NCI-H774 (cell line): ENCODE measurements at regions not wholly inside any gene's neighbourhood (a gene's known extent, or its start where the extent isn't known, plus 50 kb on each side); places are given as distances from the start of the nearest gene placed in this dataset.

Experiments used
- DNase-seq: peaks from one replicate; lab custom pipeline; 2025; lab: John Stamatoyannopoulos, UW

GRCh38 chr16:51779240-51779639 is 628.2 kb upstream of the SALL1 start:
- DNase-seq: no peak

GRCh38 chr16:51773071-51773890 is 622.2 kb upstream of the SALL1 start:
- no peak for DNase-seq

GRCh38 chr16:51766739-51767138 is 615.7 kb upstream of the SALL1 start:
- no peak for DNase-seq

GRCh38 chr16:51763072-51763661 is 612.1 kb upstream of the SALL1 start:
- DNase-seq: peak; percentile 67

- DNase-seq: peak; percentile 85
Observed at GRCh38 chr16:51762081-51762996, 611.3 kb upstream of the SALL1 start.

- peak; percentile 42 for DNase-seq
Observed at GRCh38 chr16:51761001-51761400, 609.9 kb upstream of the SALL1 start.

- no peak for DNase-seq
Observed at GRCh38 chr16:51759999-51760398, 608.9 kb upstream of the SALL1 start.

- DNase-seq: peak; percentile 50
Observed at GRCh38 chr16:51759329-51759728, 608.3 kb upstream of the SALL1 start.

- DNase-seq: no peak
Observed at GRCh38 chr16:51757921-51758479, 606.9 kb upstream of the SALL1 start.

- no peak for DNase-seq
Observed at GRCh38 chr16:51757505-51757904, 606.4 kb upstream of the SALL1 start.

GRCh38 chr16:51757124-51757470 is 606.0 kb upstream of the SALL1 start:
- DNase-seq: no peak

- peak; percentile 89 for DNase-seq
Observed at GRCh38 chr16:51756447-51757123, 605.5 kb upstream of the SALL1 start.

- DNase-seq: no peak
Observed at GRCh38 chr16:51755577-51756355, 604.7 kb upstream of the SALL1 start.

- DNase-seq: peak; percentile 67
Observed at GRCh38 chr16:51755039-51755501, 604.0 kb upstream of the SALL1 start.

- no peak for DNase-seq
Observed at GRCh38 chr16:51753467-51754127, 602.5 kb upstream of the SALL1 start.

- DNase-seq: no peak
Observed at GRCh38 chr16:51752438-51752995, 601.4 kb upstream of the SALL1 start.

- DNase-seq: no peak
Observed at GRCh38 chr16:51747329-51747728, 596.3 kb upstream of the SALL1 start.

GRCh38 chr16:51734220-51734619 is 583.1 kb upstream of the SALL1 start:
- peak; percentile 56 for DNase-seq

- no peak for DNase-seq
Observed at GRCh38 chr16:51733181-51733580, 582.1 kb upstream of the SALL1 start.

- no peak for DNase-seq
Observed at GRCh38 chr16:51731160-51731559, 580.1 kb upstream of the SALL1 start.
